ENCODE measurements at regions not wholly inside any gene's neighbourhood (a gene's known extent, or its start where the extent isn't known, plus 50 kb on each side); places are given as distances from the start of the nearest gene placed in this dataset.

DNA sequence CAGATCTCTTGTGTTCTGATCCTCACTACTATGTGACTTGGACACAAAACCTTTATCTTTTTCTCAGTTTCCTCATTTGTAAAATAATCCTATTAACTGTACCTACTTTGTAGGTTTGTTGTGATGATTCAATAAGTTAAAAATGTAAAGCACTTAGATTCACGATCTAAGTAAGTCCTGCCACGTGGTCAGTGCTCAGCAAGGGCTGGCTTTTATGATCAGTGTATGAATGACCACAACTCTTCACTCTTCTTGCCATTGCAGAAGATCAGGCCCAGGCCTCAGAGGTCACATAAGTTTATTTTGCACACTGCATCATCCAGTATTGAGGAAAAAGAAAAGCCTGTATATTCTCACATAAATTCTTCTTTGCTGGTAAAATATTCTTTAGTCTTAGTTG is 1192.5 kb upstream of the ACVR2A start:
- TF ChIP-seq CTCF (IDR thresholded peaks at IDR 0.05; ENCODE audit: borderline replicate concordance, extremely low read depth, insufficient read depth): no peak
- H3K27me3 ChIP-seq (ENCODE audit: control insufficient read depth, insufficient read depth, low read length): no peaks in the 10 kb centered on the region
- intact Hi-C loops (cut with DNase I): no loop called here
- no peaks in the 10 kb centered on the region for H3K36me3 ChIP-seq (ENCODE audit: control insufficient read depth in 2 of 3, insufficient read depth in 3 of 3, low read length in 3 of 3)
- no peaks in the 10 kb centered on the region for H3K9me3 ChIP-seq (ENCODE audit: control insufficient read depth in 2 of 3, insufficient read depth in 1 of 3, low read length in 3 of 3)
- H3K4me1 ChIP-seq (ENCODE audit: control insufficient read depth in 2 of 3, insufficient read depth in 2 of 3, low read depth in 1 of 3, low read length in 3 of 3): no peaks in the 10 kb centered on the region
- no peak overlapping the region for H3K4me3 ChIP-seq (ENCODE audit: low read length in 3 of 3)
- no peak for DNase-seq
- FAIRE-seq: no peak
- no peak overlapping the region for H3K9ac ChIP-seq (ENCODE audit: low read length in 3 of 3)
- no peak overlapping the region for H3K27ac ChIP-seq (ENCODE audit: low read depth in 2 of 2, low read length in 2 of 2)

- H3K36me3 ChIP-seq (ENCODE audit: control insufficient read depth in 2 of 3, insufficient read depth in 3 of 3, low read length in 3 of 3): no peaks in the 10 kb centered on the region
- FAIRE-seq (no peak), DNase-seq (no peak)
- no peaks in the 10 kb centered on the region for H3K27me3 ChIP-seq (ENCODE audit: control insufficient read depth, insufficient read depth, low read length)
- no peaks in the 10 kb centered on the region for H3K4me1 ChIP-seq (ENCODE audit: control insufficient read depth in 2 of 3, insufficient read depth in 2 of 3, low read depth in 1 of 3, low read length in 3 of 3)
- H3K9me3 ChIP-seq (ENCODE audit: control insufficient read depth in 2 of 3, insufficient read depth in 1 of 3, low read length in 3 of 3): no peaks in the 10 kb centered on the region
- TF ChIP-seq CTCF (IDR thresholded peaks at IDR 0.05; ENCODE audit: borderline replicate concordance, extremely low read depth, insufficient read depth): no peak
- H3K27ac ChIP-seq (ENCODE audit: low read depth in 2 of 2, low read length in 2 of 2): no peak overlapping the region
- no peak overlapping the region for H3K9ac ChIP-seq (ENCODE audit: low read length in 3 of 3)
- H3K4me3 ChIP-seq (ENCODE audit: low read length in 3 of 3): no peak overlapping the region
- intact Hi-C loops (cut with DNase I): no loop called here
Observed at GRCh38 chr2:146651361-146651760, 1193.5 kb upstream of the ACVR2A start.

- peak in 1 of 5 donors; percentile 52 for DNase-seq
- no peak for FAIRE-seq
- H3K36me3 ChIP-seq (ENCODE audit: control insufficient read depth in 2 of 3, insufficient read depth in 3 of 3, low read length in 3 of 3): no peaks in the 10 kb centered on the region
- H3K9ac ChIP-seq (ENCODE audit: low read length in 3 of 3): no peak overlapping the region
- no peaks in the 10 kb centered on the region for H3K27me3 ChIP-seq (ENCODE audit: control insufficient read depth, insufficient read depth, low read length)
- H3K27ac ChIP-seq (ENCODE audit: low read depth in 2 of 2, low read length in 2 of 2): no peak overlapping the region
- no peaks in the 10 kb centered on the region for H3K4me1 ChIP-seq (ENCODE audit: control insufficient read depth in 2 of 3, insufficient read depth in 2 of 3, low read depth in 1 of 3, low read length in 3 of 3)
- no peaks in the 10 kb centered on the region for H3K9me3 ChIP-seq (ENCODE audit: control insufficient read depth in 2 of 3, insufficient read depth in 1 of 3, low read length in 3 of 3)
- no peak for TF ChIP-seq CTCF (IDR thresholded peaks at IDR 0.05; ENCODE audit: borderline replicate concordance, extremely low read depth, insufficient read depth)
- intact Hi-C loops (cut with DNase I): no loop called here
- no peak overlapping the region for H3K4me3 ChIP-seq (ENCODE audit: low read length in 3 of 3)
Observed at GRCh38 chr2:146642066-146642465, 1202.8 kb upstream of the ACVR2A start.

Measured in kidney (tissue), 13 donors.